HUDEP-2 (cell line): ENCODE measurements at regions not wholly inside any gene's neighbourhood (a gene's known extent, or its start where the extent isn't known, plus 50 kb on each side); places are given as distances from the start of the nearest gene placed in this dataset.

ENCODE experiments used
- DNase-seq, 76 experiments: peaks; one replicate each; lab custom pipeline; 2025; ENCODE audit not compliant: unreplicated experiment in 76 of 76; lab: John Stamatoyannopoulos, UW

DNA sequence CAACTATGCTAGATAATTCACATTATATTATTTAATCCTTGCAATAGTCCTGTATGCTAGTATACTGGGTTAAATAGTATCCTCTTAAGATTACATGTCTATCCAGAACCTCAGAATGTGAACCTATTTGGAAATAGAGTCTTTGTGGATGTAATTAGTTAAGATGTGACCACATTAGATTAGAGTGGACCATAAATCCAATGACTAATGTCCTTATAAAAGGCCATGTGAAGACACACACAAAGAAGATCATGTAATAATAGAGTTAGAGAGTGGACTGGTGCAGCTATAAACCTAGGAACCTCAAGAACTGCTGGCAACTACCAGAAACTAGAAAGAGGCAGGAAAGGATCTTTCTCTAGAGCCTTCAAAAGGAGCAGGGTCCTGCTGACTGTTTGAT, 263.6 kb upstream of the PTGER4 start:
- DNase-seq: no peak

DNA sequence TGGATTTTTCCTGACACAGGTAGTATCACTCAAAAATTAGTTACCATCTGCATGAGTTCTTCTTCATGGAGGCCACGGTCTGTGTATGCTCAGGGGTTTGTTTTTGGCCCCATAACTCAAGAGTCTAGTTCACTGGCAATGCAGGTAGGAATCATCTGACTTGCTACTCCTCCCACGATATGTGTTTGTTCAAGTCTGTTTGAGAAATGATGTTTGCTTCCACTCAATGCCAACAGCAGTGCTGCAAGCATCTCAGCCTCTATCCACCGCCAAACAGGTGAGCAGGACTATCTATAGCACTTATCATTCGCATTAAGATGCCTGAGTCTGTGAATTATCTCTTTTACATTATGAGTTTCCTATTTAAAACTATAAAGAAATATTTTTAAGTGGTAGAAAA, 264.8 kb upstream of the PTGER4 start:
- no peak for DNase-seq

DNA sequence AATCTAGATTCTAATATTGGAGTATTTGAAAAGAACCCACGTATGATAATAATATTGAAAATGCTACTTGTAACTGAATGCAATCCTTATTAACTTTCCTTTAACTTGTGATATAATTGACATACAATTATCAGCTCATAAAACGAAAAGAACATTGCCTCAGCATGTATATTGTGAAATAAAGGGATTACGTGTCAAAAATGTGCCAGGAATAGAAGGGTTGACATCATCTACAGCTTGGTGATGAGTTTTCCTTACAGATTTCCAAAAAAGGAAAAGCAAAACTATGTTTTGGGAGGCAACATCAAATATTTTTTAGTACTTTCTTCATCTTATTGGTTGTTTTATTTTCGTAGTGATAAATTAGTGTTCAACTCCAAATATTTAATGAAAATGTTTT, 266.0 kb upstream of the PTGER4 start:
- DNase-seq: no peak

DNA sequence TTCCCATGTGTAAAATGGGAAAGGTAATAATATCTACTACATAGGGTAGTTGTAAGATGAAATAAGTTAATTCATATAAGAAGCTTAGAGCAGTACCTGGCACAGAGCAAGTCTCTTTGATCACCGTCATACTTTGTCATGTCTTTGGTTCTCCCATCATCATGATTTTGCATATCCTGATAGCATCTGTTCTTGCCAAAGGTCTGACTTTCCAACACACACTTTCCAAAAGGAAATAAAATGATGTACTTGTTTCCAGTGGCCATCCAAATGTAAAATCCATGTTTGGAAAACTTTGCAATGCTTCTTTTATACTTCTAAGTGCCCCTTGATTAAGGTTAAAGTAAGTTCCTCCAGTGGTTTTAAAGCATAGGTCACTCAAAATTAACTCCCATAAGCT, 266.9 kb upstream of the PTGER4 start:
- no peak for DNase-seq

DNA sequence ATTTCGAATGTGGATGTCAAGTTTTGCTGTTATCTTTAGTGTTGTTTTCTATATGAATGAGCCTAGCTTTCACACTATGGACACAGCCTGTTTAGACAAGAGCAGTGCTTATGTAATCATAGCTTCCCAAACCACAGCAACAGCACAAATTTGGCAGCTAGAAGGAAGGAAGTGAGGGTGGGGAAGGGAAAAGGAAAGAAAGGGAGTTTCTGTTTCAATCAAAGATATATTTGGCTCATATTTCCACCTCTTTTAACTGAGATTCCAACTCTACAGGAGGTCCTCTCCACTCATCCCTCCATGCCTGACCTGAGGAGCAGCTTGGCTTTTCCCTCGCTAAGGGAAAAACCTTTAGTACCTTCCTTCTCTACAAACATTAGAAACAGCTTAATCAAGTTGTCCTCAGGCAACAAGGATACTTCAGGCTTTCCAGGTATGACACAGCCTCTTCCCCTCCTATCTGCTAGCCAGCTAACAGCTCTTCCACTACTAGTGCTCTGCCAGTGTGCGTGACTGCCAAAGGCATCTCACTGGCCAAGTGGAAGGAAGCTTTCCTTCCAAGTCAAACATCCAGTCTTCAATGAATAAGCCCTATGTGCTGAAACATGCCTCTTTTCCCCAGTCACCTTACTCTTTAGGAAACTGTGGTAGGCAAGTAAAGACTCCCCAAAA, 268.6 kb upstream of the PTGER4 start:
- no peak for DNase-seq

DNA sequence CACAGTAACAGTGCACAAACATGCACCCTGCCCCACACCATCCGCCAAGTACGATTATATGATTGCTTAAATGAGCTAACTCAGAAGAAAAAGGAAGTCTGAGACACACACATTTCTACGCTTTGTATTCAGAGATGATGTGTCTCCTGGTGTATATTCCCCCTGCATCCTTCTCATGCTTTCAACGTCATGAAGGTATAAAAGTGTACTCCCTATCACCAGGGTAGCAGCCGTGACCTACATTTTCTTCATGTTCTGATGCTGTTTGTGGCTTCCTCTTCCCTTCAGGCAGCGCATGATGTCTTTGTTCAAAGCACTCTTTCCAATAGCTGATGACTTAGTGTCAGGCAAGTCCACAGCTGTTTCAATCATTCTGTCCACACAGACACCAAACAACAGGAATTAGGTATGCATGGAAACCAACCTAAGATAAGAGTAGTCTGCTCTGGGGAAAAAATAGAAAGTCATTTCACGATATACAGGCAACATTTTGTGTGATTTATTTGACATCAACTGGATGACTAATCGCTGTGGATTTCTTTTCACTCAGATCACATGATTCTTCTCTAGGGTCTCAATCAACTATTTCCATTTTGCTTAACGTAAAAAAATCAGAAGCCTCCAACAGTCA, 269.4 kb upstream of the PTGER4 start:
- DNase-seq: peak in 1 of 76 experiments; percentile 38

DNA sequence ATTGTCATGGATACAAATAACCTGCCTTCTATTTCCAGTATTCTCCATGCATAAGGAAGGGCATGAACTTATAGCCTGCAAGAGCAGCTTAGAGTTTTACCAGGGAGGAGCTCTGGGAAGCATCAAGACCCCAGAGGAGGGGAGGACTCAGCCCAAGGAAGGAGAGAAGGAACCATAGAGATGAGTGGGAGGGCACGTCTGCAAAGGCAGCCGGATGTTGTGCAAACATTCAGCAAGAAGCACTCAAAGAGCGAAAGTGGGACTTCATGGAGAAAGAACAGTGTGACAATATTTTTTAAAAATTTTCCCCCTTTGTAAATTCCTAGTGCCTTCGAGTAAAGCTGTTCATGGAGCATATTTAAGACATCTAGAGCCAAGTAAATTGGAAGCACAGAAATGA, 270.1 kb upstream of the PTGER4 start:
- DNase-seq: no peak

DNA sequence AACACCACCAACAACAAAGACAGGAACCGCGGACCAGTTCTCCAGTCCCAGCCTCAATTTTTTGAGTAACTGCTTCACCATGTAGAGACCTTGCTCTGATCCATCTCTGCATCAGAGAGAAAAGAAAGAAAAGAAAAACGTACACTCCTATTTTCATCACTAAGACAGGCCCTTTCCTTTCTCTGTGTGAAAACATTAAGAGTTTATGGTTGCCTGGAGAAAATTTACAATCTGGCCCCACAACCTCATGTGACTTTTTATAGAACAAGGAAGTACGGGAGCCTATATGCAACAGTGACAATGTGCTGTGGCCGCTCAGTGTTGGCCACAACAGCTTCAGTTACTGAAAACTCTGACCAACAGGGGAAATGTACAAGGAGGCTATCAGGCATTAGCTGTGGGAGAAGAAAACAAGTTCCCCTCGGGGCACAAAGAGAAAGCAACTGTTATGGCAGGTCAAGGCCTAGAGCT, 272.9 kb upstream of the PTGER4 start:
- DNase-seq: no peak

DNA sequence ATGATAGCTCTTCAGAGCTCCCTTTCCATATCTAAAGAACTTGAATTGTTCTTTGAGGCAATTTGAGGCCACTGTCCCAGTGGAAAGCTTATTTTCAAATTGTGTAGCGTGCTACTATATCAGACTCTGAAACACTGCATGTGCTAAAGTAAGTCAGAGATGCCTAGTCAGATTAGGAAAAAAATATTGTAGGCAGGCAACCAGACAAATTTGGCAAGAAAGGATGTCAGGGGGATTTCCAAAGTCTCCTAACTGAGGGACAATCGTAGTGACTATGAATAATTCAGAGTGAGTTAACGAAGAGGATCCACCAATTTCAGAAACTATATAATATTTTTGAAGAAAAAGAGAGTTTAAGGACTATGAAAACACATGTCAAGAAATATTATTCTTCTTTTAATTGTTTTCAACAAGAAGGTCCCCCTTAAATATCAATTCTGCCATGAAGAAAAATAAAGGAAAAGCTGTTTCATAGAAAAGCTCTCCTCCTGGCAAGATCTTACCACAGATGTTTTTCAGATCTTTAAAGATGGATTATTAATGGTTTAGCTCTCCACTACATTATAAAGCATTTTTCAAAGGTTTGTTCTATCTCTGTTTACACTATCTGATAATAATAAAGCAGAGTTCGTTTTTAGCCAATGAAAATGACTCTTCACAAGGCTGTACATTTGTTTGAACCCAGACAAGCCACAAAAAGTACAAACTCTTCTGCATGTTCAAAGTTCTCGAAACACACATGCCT, 273.5 kb upstream of the PTGER4 start:
- no peak for DNase-seq

DNA sequence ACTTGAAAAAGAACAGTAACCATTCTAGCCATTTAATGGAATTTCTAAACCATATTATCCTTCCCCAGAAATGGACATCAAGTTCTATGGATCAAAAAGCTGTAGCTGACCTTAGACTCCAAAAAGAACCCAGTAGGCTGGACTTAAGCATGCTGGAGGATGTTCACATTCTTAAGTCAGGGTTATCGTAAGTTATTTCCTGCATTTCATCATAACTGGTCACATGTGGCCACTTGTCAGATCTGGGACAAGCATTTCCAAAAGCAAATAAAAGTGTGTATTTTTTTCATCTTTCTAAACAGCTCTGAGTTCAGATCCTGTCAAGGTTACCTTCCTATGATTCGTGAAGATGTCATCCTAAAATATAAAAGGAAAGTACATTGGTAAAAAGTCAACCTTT, 274.5 kb upstream of the PTGER4 start:
- DNase-seq: no peak

DNA sequence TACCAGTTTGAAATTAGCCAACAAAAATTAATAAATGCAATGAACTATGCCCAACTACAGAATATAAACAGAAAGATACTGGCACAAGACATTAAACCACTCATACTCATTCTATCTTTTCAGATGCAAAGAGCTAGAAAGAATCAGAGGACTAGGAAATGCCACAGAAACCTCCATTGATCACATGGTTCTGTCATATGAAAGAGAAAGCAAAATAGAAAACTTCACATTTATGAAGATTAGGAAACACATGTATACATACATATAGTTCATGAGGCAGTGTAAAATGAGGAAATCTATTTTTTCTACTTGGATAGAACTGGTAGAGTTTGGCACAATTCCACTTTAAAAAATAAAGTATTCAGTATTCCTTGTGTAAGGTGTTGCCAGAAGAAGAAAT, 275.1 kb upstream of the PTGER4 start:
- no peak for DNase-seq

DNA sequence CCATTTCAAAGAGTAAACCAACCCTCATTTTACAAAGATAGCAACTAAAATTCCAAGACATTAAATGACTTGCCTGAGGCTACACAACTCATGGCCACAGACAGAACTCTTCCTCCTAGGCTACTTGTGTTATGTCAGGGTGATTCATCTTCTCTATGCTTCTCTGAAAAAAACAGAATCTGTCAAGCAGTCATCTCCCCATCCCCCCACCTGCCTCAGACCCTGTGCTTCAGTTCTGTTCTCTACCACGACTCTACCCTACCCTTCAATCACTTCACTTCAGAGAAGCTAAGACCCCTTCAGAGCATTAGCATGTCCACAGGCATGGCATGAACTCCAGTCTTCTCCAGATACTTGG, 277.7 kb upstream of the PTGER4 start:
- no peak for DNase-seq

DNA sequence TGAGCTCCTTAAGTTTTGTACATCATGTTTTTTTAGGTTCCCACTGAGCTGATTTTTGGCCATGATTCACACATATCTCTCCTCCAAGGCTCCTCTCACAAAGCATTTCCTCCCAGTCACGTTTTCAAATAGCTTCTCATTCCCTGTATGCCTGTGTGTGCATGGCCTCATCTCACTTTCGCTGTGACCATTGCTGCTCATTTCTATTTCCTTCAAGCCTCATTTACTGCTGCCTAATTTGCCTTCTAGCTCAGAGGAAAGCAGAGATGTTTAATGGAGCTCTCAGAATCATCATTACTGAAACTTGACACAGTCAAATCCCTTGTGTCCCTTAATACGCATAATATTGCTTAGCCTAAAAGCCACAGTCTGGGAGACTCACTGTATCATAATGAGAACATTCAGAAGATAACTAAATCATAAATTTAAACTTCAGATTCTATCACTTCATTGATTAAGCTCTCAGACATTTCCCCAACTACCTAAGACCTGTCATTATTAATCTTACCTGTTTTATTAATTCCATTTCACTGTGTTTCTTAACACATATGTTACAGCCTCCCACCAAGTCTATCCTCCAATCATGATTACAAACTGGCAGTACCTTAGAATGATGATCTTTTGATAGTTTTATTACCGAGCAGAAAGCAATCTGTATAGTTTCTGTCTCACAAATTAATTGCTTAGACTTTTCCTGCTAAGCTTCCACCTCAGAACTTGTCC, 278.3 kb upstream of the PTGER4 start:
- DNase-seq: no peak

DNA sequence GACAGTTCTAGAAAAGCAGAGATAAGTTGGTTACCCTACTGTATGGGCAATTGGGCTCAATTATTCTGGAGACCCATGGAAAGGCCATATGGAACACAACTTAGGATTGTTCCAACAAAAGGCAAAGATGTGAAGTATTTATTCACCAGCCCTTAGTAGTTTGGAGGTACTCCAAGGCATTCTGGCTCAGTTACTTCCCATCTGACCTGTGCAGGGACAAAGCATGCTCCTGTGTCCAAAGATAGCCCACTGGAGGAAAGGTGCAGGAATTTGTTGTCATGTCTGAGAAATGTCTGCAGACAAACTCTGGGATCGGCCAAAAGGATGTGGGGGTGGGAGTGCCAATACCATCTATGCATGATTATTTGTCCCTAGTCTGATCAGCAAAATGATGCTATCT, 279.5 kb upstream of the PTGER4 start:
- no peak for DNase-seq

DNA sequence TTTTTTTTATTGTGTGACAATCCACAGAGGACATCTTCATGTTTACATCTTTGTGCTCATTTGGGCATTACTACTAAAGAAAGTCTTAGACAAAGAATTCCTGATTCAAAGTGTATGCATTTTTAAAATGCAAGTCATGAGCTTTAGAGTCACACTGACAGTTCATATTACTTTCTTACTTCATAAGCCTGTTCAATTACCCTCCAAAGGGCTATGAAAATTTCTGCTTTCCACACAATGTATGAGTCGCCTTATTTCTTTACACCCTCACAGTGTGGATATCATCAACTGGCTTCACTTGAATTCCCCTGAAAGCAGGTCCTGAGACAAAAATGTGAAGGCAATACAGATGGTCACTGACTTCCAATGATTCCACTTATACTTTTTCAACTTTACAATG, 280.4 kb upstream of the PTGER4 start:
- no peak for DNase-seq

DNA sequence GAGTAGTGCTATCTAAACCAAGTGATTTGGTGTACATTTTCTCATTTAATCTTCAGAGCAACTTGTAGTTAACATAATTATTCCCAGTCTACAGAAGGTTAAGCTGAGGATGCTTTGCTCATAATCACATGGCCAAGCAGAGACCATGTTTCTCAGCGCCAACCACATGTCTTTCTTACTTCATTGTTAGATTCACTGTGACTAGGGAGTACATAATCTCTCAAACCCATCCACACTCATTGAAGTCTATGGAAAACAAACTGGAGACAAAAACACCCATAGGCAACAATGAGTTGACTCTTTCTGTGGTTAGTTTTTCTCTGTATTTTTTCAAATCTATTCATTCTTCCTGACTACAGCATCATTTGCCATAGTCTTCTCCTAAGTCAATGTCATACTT, 281.7 kb upstream of the PTGER4 start:
- no peak for DNase-seq

DNA sequence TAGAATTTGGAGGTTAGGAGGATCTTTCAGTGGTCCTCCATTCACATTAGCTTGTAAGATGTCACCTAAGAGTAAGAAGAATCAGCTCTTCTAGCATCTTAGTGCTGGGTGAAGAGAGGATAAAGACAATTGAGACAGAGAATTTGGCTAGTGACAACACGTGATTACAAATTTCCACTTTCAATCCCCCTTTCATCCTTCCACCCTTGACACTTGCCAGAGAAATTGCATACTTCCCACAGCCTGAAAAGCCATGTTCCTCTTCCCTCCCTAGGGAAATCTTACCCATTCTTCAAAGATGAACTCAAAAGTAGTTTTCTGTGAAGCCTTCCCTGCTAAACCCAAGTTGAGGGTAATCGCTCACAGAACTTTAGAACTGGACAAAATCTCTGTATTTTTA, 282.6 kb upstream of the PTGER4 start:
- no peak for DNase-seq

DNA sequence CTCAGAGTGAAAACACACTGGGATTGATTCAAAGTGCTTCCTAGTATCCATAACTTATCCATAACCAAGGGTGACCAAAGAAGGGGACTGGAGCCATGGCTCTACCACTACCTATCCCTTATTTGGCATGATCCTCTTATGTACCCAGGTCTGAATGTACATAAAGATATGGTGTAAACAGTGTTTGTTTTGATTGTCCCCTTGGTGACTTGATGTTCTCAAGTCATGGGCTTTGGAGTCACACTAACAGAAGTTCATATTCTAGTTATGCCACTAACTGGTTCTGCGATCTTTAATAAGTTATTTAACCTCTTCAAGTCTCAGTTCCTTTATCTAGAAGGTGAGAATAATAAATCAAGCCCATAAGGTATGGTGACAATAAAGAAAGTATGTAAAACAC, 283.4 kb upstream of the PTGER4 start:
- DNase-seq: no peak

DNA sequence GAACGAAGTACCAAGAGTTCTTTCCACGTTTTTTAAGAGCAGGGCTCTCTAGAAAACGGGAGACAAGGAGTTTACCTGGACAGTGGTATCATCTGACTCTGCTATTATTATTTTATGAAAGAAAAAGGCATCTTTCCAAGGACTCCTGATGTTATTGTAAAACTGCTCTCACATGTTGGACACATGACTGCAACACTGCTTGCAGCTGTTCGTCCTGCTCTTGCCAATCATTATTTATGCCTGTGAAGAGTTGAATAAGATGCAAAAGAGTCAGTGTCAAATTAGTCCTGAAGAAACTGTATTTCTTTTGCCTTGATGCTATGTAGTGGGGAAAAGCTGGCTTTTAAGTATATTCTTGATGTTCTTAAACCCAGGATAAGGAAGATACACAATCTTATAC, 284.5 kb upstream of the PTGER4 start:
- DNase-seq: no peak

DNA sequence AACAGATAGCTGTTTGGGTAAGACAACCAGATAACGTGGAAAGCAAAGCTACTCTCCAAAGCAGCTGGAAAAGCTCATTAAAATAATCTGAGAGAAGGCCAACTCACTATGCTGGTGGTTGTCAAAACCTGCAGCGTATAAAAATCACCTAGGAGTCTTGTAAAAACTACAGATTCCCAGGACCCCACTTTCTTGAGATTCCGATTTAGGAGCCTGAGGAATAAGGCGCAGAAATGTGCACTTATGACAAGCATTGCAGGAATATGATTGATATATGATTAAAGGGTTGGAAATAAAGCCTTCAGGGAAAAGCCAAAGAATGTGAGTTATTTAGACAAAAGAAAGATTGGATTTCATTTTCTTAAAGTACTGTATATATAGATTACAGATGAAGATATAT, 285.0 kb upstream of the PTGER4 start:
- no peak for DNase-seq

DNA sequence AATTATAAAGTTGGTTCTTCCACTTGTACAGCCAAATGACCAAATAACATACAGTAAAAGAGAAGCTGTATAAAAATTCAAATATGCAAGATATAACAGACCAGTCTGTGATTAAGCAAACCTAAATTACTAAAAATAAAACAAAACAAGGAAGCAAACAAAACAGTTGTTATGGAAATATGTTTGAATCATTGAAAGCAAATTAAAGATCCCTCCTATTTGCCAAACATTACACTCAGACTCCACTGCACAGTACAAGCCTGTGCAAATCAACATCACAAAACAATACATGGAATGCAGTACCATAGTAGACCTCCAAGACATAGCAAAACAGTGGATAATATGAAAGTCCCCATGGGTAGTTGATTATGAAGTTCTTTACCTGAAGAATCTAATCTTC, 288.1 kb upstream of the PTGER4 start:
- DNase-seq: no peak
